Subcutaneous abdominal adipose tissue (tissue), 5 donors: ENCODE measurements at regions not wholly inside any gene's neighbourhood (a gene's known extent, or its start where the extent isn't known, plus 50 kb on each side); places are given as distances from the start of the nearest gene placed in this dataset.
"Not testable (repeated sequence)": the region's sequence is repeated elsewhere in the genome, so short reads cannot be mapped to it uniquely, and the experiment has no call there.

ENCODE experiments used
- H3K27ac ChIP-seq: one replicate; pipeline ENCODE4 v1.7.0; 2013; ENCODE audit warnings: low read depth, mild to moderate bottlenecking, inconsistent platforms, low read length, moderate library complexity
- H3K27me3 ChIP-seq, 5 donors: one replicate each; pipeline ENCODE4 v1.7.0; 2013; ENCODE audit warnings: low read length in 5 of 5, inconsistent platforms in 1 of 5; ENCODE audit not compliant: control insufficient read depth in 5 of 5, insufficient read depth in 4 of 5
- H3K36me3 ChIP-seq, 5 donors: one replicate each; pipeline ENCODE4 v1.7.0; 2013; ENCODE audit warnings: low read length in 5 of 5; ENCODE audit not compliant: control insufficient read depth in 5 of 5, insufficient read depth in 5 of 5
- H3K4me1 ChIP-seq, 5 donors: one replicate each; pipeline ENCODE4 v1.7.0; 2013; ENCODE audit warnings: low read length in 5 of 5, mild to moderate bottlenecking in 3 of 5, moderate library complexity in 1 of 5; ENCODE audit not compliant: control insufficient read depth in 5 of 5, insufficient read depth in 5 of 5
- H3K4me3 ChIP-seq, 5 donors: one replicate each; pipeline ENCODE4 v1.7.0; 2013; ENCODE audit warnings: low read length in 5 of 5, low read depth in 1 of 5
- H3K9ac ChIP-seq, 5 donors: one replicate each; pipeline ENCODE4 v1.7.0; 2013; ENCODE audit warnings: low read length in 5 of 5, mild to moderate bottlenecking in 4 of 5, moderate library complexity in 3 of 5
- H3K9me3 ChIP-seq, 5 donors: one replicate each; pipeline ENCODE4 v1.7.0; 2013; ENCODE audit warnings: low read length in 5 of 5; ENCODE audit not compliant: control insufficient read depth in 5 of 5
- donor health status: healthy.
- donor health status: healthy.
- donor health status: healthy.
- donor health status: healthy.
- donor health status: healthy.

GRCh38 chr5:138692370-138692769, 60.9 kb upstream of the CTNNA1 start:
- H3K36me3 ChIP-seq: no peaks in the 10 kb centered on the region
- no peaks in the 10 kb centered on the region for H3K9me3 ChIP-seq
- no peak overlapping the region for H3K27ac ChIP-seq
- no peak overlapping the region for H3K4me3 ChIP-seq
- no peaks in the 10 kb centered on the region for H3K27me3 ChIP-seq
- no peak overlapping the region for H3K9ac ChIP-seq
- H3K4me1 ChIP-seq: peaks cover 0 to 8% (median 0%) of the 10 kb centered on the region in 5 donors

- Histone ChIP-seq H3K36me3 (no peaks in the 10 kb centered on the region), H3K27ac (no peak overlapping the region), H3K4me3 (no peak overlapping the region), H3K27me3 (no peaks in the 10 kb centered on the region), H3K4me1 (no peaks in the 10 kb centered on the region), H3K9me3 (peaks cover 0 to 4% (median 0%) of the 10 kb centered on the region in 5 donors), H3K9ac (no peak overlapping the region)
These were observed 66.6 kb upstream of the CTNNA1 start for GRCh38 chr5:138686668-138687067.

- Histone ChIP-seq H3K27me3 (no peaks in the 10 kb centered on the region), H3K9me3 (peaks cover 0 to 4% (median 0%) of the 10 kb centered on the region in 5 donors), H3K36me3 (no peaks in the 10 kb centered on the region), H3K9ac (no peak overlapping the region), H3K27ac (no peak overlapping the region), H3K4me1 (no peaks in the 10 kb centered on the region), H3K4me3 (no peak overlapping the region)
These were observed 68.0 kb upstream of the CTNNA1 start for GRCh38 chr5:138685193-138685745.

- H3K4me1 ChIP-seq, H3K36me3 ChIP-seq, H3K27ac ChIP-seq, H3K4me3 ChIP-seq, H3K9me3 ChIP-seq, H3K9ac ChIP-seq, H3K27me3 ChIP-seq: not testable (repeated sequence)
These were observed 70.8 kb upstream of the CTNNA1 start for GRCh38 chr5:138682462-138682861.

- not testable (repeated sequence) for H3K9ac ChIP-seq, H3K36me3 ChIP-seq, H3K4me3 ChIP-seq, H3K27ac ChIP-seq, H3K27me3 ChIP-seq, H3K9me3 ChIP-seq, H3K4me1 ChIP-seq
These were observed 74.4 kb upstream of the CTNNA1 start for GRCh38 chr5:138678826-138679225.

GRCh38 chr5:138677782-138678181, 75.4 kb upstream of the CTNNA1 start:
- peaks cover 0 to 9% (median 8%) of the 10 kb centered on the region in 5 donors for H3K9me3 ChIP-seq
- no peak overlapping the region for H3K4me3 ChIP-seq
- H3K9ac ChIP-seq: no peak overlapping the region
- no peak overlapping the region for H3K27ac ChIP-seq
- H3K27me3 ChIP-seq: no peaks in the 10 kb centered on the region
- H3K36me3 ChIP-seq: no peaks in the 10 kb centered on the region
- no peaks in the 10 kb centered on the region for H3K4me1 ChIP-seq

- Histone ChIP-seq H3K36me3 (no peaks in the 10 kb centered on the region), H3K27me3 (peaks cover 0 to 3% (median 0%) of the 10 kb centered on the region in 5 donors)
These were observed 76.5 kb upstream of the CTNNA1 start for GRCh38 chr5:138676556-138677193.

GRCh38 chr5:138676002-138676401, 77.2 kb upstream of the CTNNA1 start:
- H3K27ac ChIP-seq: no peak overlapping the region
- no peak overlapping the region for H3K9ac ChIP-seq
- H3K9me3 ChIP-seq: peaks cover 0 to 9% (median 8%) of the 10 kb centered on the region in 5 donors
- H3K27me3 ChIP-seq: peaks cover 0 to 3% (median 0%) of the 10 kb centered on the region in 5 donors
- H3K36me3 ChIP-seq: no peaks in the 10 kb centered on the region
- H3K4me3 ChIP-seq: no peak overlapping the region
- H3K4me1 ChIP-seq: no peaks in the 10 kb centered on the region

More at GRCh38 chr5:138676556-138677193, 76.5 kb upstream of the CTNNA1 start:
- H3K4me3 ChIP-seq: no peak overlapping the region
- H3K27ac ChIP-seq: no peak overlapping the region
- H3K4me1 ChIP-seq: no peaks in the 10 kb centered on the region
- no peak overlapping the region for H3K9ac ChIP-seq
- peaks cover 0 to 9% (median 8%) of the 10 kb centered on the region in 5 donors for H3K9me3 ChIP-seq

- Histone ChIP-seq H3K27me3 (peaks cover 0 to 3% (median 0%) of the 10 kb centered on the region in 5 donors), H3K27ac (no peak overlapping the region)
These were observed 84.5 kb upstream of the CTNNA1 start for GRCh38 chr5:138668451-138669380.

GRCh38 chr5:138667782-138668331, 85.4 kb upstream of the CTNNA1 start:
- peaks cover 3 to 21% (median 13%) of the 10 kb centered on the region in 5 donors for H3K4me1 ChIP-seq
- H3K4me3 ChIP-seq, H3K9me3 ChIP-seq, H3K36me3 ChIP-seq, H3K27ac ChIP-seq, H3K27me3 ChIP-seq, H3K9ac ChIP-seq: not testable (repeated sequence)

More at GRCh38 chr5:138668451-138669380, 84.5 kb upstream of the CTNNA1 start:
- H3K4me1 ChIP-seq: peaks cover 0 to 12% (median 5%) of the 10 kb centered on the region in 5 donors
- H3K36me3 ChIP-seq: no peaks in the 10 kb centered on the region
- H3K9me3 ChIP-seq: no peaks in the 10 kb centered on the region
- H3K9ac ChIP-seq: no peak overlapping the region
- no peak overlapping the region for H3K4me3 ChIP-seq
